GM19395 (cell line): ENCODE measurements at regions not wholly inside any gene's neighbourhood (a gene's known extent, or its start where the extent isn't known, plus 50 kb on each side); places are given as distances from the start of the nearest gene placed in this dataset.
"Not testable (repeated sequence)": the region's sequence is repeated elsewhere in the genome, so short reads cannot be mapped to it uniquely, and the experiment has no call there.

Experiments used
- ATAC-seq: cut with Tn5 transposase; IDR thresholded peaks from one replicate; pipeline ENCODE4 v1.9.1; 2021; ENCODE audit warnings: mild to moderate bottlenecking, moderate library complexity; ENCODE audit not compliant: unreplicated experiment

- no peak for ATAC-seq
Observed at GRCh38 chr5:103389357-103389756, 130.8 kb downstream of the MACIR start.

- ATAC-seq, result no peak
Observed at GRCh38 chr5:103385722-103386121, 127.2 kb downstream of the MACIR start.

DNA sequence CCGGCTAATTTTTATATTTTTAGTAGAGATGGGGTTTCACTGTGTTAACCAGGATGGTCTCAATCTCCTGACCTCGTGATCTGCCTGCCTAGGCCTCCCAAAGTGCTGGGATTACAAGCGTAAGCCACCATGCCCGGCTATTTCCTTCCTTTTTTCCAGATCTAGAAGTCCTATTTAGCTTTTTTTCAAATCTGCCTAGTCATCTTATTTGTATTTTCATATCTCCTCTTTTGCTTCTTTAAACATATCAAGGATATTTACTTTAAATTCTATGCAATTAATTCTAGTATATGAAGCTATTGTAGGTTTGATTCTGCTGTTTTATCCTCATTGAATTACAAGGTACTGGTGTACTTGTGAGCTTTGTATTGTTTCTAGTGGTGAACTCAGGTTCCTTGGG lies 119.1 kb downstream of the MACIR start:
- ATAC-seq, result not testable (repeated sequence)

GRCh38 chr5:103375863-103376591 lies 117.5 kb downstream of the MACIR start:
- no peak for ATAC-seq

- ATAC-seq, result no peak
Observed at GRCh38 chr5:103375350-103375749, 116.8 kb downstream of the MACIR start.

GRCh38 chr5:103374473-103374963 lies 116.0 kb downstream of the MACIR start:
- ATAC-seq, result no peak

GRCh38 chr5:103373597-103374472 lies 115.3 kb downstream of the MACIR start:
- ATAC-seq, result no peak

DNA sequence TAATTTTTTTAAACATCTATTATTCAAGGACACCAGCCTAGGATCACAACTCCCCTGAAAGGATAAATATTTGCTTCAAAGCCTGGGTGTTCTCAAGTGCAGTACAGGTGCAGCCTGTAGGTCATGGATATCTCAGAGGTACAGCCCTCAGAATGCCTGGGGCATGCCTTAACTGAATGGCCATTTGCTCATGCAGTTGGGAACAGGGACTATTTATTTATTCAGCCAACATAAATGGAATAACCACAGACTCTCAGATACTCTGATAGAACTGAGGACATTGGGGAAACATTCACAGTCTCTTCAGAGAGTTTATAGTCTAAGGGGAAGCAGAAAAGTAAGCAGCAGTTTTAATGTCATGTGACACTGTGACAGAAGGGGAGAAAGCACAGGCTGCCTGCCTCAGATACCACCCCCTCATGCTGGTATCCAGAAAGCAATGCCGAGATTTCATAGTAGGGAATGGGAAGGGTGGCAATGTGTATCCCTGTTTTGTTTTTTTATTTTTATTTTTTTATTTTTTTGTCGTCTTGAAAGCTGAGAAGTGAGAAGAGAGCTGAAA lies 112.6 kb downstream of the MACIR start:
- no peak for ATAC-seq

DNA sequence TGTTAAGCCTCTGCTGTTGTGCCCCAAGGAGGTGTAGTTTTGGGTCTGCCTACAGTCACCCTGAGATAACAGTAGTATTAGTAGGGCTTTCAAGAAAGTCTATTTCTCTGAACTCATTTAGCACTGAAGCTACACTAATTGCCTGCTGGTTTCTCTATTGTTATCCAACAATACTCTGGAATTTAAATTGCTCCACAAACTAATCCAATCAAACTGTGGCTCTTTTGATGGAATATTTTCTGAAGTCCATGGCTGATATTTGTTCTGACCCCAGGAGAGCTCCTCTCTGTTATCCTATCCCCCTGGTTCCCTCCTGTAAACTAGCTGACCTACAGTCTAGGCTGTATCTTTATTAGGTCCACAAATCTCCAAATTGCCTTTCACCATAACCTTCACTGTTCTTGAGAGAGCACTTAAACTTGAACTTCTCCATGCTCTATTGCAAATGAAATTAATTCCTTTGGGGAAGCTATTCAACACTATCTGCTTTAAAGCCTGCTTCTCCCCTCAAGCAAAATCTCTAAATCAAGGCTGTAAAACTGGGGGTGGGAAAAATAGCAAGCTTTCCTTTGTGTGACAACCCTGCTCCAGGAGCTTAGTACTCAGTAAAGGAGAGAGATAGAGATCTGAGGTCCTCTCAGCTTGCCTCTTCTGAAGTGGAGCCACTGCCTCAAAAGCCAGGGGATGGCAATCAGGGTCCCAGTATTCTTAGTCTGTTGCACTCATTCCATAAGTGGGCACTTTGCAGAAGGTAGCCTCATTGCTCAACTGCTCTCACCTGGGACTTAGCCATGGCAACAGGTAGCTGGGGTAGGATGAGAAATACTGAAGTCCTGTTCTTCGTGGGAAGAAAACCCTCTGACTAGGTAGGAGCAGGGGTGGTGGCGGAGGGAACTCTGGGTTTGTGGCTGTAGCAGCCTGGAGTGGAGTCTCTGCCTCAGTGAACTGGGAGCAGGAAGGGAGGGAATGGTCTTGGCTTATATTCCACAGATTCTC lies 110.9 kb downstream of the MACIR start:
- no peak for ATAC-seq

DNA sequence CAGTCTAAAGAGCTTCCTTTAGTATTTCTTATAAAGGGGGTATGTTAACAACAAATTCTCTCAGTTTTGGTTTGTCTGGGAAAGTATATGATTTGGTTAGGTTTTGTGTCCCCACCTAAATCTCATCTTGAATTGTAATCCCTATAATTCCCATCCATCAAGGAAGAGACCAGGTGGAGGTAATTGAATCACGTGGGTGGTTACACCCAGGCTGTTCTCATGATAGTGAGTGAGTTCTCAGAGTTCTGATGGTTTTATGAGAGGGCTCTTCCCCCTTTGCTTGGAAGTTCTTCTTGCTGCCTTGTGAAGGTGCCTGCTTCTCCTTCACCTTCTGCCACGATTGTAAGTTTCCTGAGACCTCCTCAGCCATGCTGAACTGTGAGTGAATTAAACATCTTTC lies 109.1 kb downstream of the MACIR start:
- ATAC-seq, result no peak

DNA sequence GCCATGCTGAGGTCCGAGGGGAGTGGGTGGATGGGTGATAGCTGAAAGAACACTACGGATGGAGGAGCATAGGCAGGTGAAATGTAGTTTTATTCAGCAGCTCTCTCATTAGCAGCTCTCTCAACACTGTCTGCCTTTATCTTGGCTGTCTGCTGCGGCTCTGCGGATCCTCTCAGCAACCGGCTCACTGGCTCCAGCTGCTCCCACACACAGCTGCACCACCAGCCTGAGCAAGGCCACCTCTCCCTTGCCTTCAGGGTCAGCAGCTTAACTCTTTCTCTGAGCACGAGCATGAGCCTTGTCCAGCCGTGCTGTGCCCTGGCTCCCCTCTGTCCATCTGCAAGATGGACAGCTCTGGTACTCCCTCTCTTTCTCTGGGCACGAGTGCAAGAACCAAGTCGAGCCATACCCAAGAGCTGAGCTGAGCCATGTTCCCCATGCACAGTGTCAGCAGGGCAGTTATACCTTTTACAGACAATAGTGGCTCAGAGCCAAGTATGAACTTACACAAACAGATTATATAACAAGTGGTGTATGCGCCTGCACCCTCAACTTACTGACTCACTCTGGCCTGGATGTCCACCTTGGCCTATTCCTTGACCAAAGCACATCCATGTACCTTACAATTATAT lies 108.5 kb downstream of the MACIR start:
- no peak for ATAC-seq

DNA sequence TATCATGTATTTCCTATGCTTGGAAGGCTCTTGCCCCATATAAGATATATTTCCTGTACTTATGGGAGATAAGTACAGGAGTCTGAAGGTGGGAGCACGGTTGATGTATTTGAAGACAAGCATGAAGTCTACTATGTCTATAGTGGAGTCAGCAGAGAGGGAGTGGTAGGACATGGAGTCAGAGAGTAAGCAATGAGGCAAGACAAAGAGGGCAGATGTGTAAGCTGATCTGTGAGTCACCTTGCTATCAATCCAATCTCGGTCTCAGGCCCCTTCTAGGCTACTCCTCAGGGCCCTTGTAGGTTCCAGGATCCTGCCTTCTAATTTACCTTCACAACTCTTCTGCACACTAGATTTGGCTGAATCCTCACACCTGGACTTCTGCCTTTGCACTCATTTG lies 105.5 kb downstream of the MACIR start:
- ATAC-seq, result no peak

GRCh38 chr5:103362211-103362610 lies 103.6 kb downstream of the MACIR start:
- ATAC-seq, result no peak

- no peak for ATAC-seq
Observed at GRCh38 chr5:103360475-103360874, 101.9 kb downstream of the MACIR start.

DNA sequence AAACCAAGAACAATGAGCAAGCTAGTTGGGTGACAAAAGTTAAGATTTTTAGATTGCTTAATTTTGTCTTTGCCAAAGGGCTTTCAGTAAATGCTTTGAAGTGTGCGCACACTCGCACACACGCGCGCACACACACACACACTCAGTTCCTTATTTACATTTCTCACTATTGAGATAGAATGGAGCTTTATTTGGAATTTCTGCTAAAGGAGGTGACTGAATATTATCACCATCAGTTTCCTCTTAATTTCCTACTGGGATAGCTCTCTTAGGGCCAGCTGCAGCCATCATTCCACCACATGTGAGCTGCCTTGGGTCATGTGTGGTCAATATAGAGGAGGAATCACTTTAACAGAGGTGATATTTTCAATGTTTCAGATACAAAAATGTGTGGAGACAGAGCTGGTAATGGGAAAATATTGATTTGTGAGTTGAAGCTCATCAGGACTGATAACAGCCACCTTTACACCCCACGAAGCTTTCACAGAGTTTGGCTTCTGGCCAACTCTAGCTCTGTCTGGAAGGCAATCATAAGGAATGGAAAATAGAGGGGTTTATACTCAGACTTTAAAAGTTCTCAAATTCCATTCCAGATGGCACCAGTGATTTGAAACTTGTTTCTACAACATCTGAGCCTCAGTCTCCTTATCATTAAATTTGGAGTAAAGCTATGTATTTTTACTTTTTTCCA lies 99.9 kb downstream of the MACIR start:
- no peak for ATAC-seq

- no peak for ATAC-seq
Observed at GRCh38 chr5:103357636-103358035, 99.1 kb downstream of the MACIR start.

DNA sequence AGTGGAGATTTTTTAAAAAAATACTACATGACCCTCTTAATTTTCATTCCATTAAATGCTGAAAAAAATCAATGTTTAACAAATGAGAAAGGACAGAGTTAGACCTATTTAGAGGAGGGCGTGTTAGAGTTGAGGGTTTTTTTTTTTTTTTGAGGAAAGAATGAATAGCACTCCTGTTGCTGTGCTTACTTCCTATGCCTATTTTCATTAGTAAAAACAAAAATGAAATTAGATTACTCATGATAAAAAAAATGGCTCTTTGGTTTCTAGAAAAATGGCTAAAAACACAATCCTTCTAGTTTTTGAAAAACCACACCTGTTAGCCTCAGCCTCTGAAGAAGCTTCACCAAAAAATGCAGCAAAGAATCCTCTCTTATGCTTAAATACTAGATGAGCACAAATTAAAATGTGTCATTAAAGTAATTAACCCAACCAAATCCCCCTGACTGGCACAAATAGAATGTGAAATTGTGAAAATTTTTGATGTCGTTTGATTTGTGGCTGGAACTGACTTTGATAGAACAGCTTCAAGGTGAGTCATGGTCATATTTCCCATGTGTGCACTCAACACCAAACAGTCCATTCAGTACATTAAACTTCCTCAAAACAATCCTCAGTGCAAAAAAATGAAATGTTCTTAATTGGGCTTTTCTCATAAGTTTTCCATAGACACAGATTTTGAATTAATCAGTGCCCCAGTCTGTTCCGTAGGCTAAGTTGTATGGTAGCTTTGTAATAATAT lies 98.0 kb downstream of the MACIR start:
- no peak for ATAC-seq

- no peak for ATAC-seq
Observed at GRCh38 chr5:103355579-103355978, 97.0 kb downstream of the MACIR start.

DNA sequence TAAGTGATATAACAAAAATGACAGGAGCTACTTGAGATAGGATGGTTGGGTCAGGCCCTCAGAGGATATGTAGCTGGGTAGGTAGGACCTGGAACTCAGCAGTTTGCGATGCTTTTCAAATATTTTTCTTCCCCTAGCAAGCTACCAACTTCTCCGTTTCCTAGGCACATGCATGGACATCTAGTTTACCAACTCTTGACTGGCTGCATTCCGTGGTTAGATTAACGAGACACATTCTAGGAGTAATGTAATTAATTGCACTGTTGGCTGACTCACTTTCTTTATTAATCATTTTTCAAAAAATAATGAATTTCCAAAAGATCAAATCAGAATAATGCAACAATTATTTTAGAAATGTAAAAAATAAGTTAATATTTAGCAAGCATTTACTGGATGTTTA lies 95.9 kb downstream of the MACIR start:
- no peak for ATAC-seq
